HUES48 (cell line): ENCODE measurements at regions not wholly inside any gene's neighbourhood (a gene's known extent, or its start where the extent isn't known, plus 50 kb on each side); places are given as distances from the start of the nearest gene placed in this dataset.

Experiments used
- H3K27ac ChIP-seq: one replicate; pipeline ENCODE4 v1.7.0; 2013; ENCODE audit warnings: low read depth, low read length, inconsistent platforms
- H3K27me3 ChIP-seq: 2 replicates; pipeline ENCODE4 v1.6.1; 2013; ENCODE audit warnings: mild to moderate bottlenecking, low read length; ENCODE audit not compliant: control insufficient read depth, insufficient read depth
- H3K36me3 ChIP-seq: 2 replicates; pipeline ENCODE4 v1.6.1; 2013; ENCODE audit warnings: low read length; ENCODE audit not compliant: control insufficient read depth, insufficient read depth
- H3K4me1 ChIP-seq: 2 replicates; pipeline ENCODE4 v1.6.1; 2013; ENCODE audit warnings: mild to moderate bottlenecking, low read length; ENCODE audit not compliant: control insufficient read depth, insufficient read depth
- H3K4me3 ChIP-seq: 2 replicates; pipeline ENCODE4 v1.5.1; 2013; ENCODE audit warnings: mild to moderate bottlenecking, low read depth, low read length
- H3K9ac ChIP-seq: 2 replicates; pipeline ENCODE4 v1.6.1; 2013; ENCODE audit warnings: mild to moderate bottlenecking, low read depth, low read length, moderate library complexity
- H3K9me3 ChIP-seq: 2 replicates; pipeline ENCODE4 v1.6.1; 2013; ENCODE audit warnings: low read length; ENCODE audit not compliant: control insufficient read depth, insufficient read depth

GRCh38 chr4:36439556-36439955 lies 158.1 kb downstream of the DTHD1 start:
- no peaks in the 10 kb centered on the region for H3K36me3 ChIP-seq
- no peak overlapping the region for H3K27ac ChIP-seq
- no peaks in the 10 kb centered on the region for H3K4me1 ChIP-seq
- no peaks in the 10 kb centered on the region for H3K27me3 ChIP-seq
- H3K4me3 ChIP-seq = no peak overlapping the region
- H3K9me3 ChIP-seq = no peaks in the 10 kb centered on the region
- no peak overlapping the region for H3K9ac ChIP-seq

GRCh38 chr4:36445480-36445879 lies 164.1 kb downstream of the DTHD1 start:
- H3K4me1 ChIP-seq = no peaks in the 10 kb centered on the region
- H3K9ac ChIP-seq = no peak overlapping the region
- H3K9me3 ChIP-seq = no peaks in the 10 kb centered on the region
- H3K27ac ChIP-seq = no peak overlapping the region
- H3K4me3 ChIP-seq = no peak overlapping the region
- H3K36me3 ChIP-seq = no peaks in the 10 kb centered on the region
- H3K27me3 ChIP-seq = no peaks in the 10 kb centered on the region

GRCh38 chr4:36446275-36446674 lies 164.9 kb downstream of the DTHD1 start:
- H3K27me3 ChIP-seq = no peaks in the 10 kb centered on the region
- H3K9me3 ChIP-seq = no peaks in the 10 kb centered on the region
- H3K4me1 ChIP-seq = no peaks in the 10 kb centered on the region
- no peak overlapping the region for H3K4me3 ChIP-seq
- H3K36me3 ChIP-seq = no peaks in the 10 kb centered on the region
- H3K9ac ChIP-seq = no peak overlapping the region
- no peak overlapping the region for H3K27ac ChIP-seq

- Histone ChIP-seq H3K4me1 (no peaks in the 10 kb centered on the region), H3K4me3 (no peak overlapping the region), H3K9me3 (no peaks in the 10 kb centered on the region), H3K9ac (no peak overlapping the region), H3K36me3 (no peaks in the 10 kb centered on the region), H3K27ac (no peak overlapping the region), H3K27me3 (no peaks in the 10 kb centered on the region)
These were observed 179.9 kb downstream of the DTHD1 start for GRCh38 chr4:36461344-36461743.

GRCh38 chr4:36467670-36468069 lies 186.3 kb downstream of the DTHD1 start:
- Histone ChIP-seq H3K36me3 (no peaks in the 10 kb centered on the region), H3K4me1 (peaks cover 11% of the 10 kb centered on the region), H3K4me3 (no peak overlapping the region), H3K9ac (no peak overlapping the region), H3K27me3 (no peaks in the 10 kb centered on the region), H3K27ac (no peak overlapping the region), H3K9me3 (no peaks in the 10 kb centered on the region)

- H3K27me3 ChIP-seq = no peaks in the 10 kb centered on the region
- no peak overlapping the region for H3K4me3 ChIP-seq
- no peak overlapping the region for H3K9ac ChIP-seq
- H3K4me1 ChIP-seq = peaks cover 7% of the 10 kb centered on the region
- H3K36me3 ChIP-seq = no peaks in the 10 kb centered on the region
- no peaks in the 10 kb centered on the region for H3K9me3 ChIP-seq
- no peak overlapping the region for H3K27ac ChIP-seq
These were observed 190.5 kb downstream of the DTHD1 start for GRCh38 chr4:36471903-36472302.

- H3K27ac ChIP-seq = no peak overlapping the region
- H3K4me3 ChIP-seq = no peak overlapping the region
- H3K27me3 ChIP-seq = no peaks in the 10 kb centered on the region
These were observed 194.7 kb downstream of the DTHD1 start for GRCh38 chr4:36476135-36476534.

GRCh38 chr4:36477861-36478260 lies 196.4 kb downstream of the DTHD1 start:
- H3K27ac ChIP-seq = no peak overlapping the region
- no peaks in the 10 kb centered on the region for H3K36me3 ChIP-seq
- H3K9ac ChIP-seq = no peak overlapping the region
- no peaks in the 10 kb centered on the region for H3K27me3 ChIP-seq
- H3K9me3 ChIP-seq = no peaks in the 10 kb centered on the region
- H3K4me1 ChIP-seq = no peaks in the 10 kb centered on the region
- H3K4me3 ChIP-seq = no peak overlapping the region

More at GRCh38 chr4:36476135-36476534, 194.7 kb downstream of the DTHD1 start:
- no peaks in the 10 kb centered on the region for H3K4me1 ChIP-seq
- no peaks in the 10 kb centered on the region for H3K36me3 ChIP-seq
- no peaks in the 10 kb centered on the region for H3K9me3 ChIP-seq
- no peak overlapping the region for H3K9ac ChIP-seq

GRCh38 chr4:36485885-36486284 lies 204.5 kb downstream of the DTHD1 start:
- Histone ChIP-seq H3K4me1 (no peaks in the 10 kb centered on the region), H3K9ac (no peak overlapping the region), H3K4me3 (no peak overlapping the region), H3K9me3 (no peaks in the 10 kb centered on the region), H3K27me3 (no peaks in the 10 kb centered on the region), H3K36me3 (no peaks in the 10 kb centered on the region), H3K27ac (no peak overlapping the region)

GRCh38 chr4:36489798-36490197 lies 208.4 kb downstream of the DTHD1 start:
- Histone ChIP-seq H3K36me3 (no peaks in the 10 kb centered on the region), H3K9ac (no peak overlapping the region), H3K9me3 (no peaks in the 10 kb centered on the region), H3K4me3 (no peak overlapping the region), H3K27me3 (no peaks in the 10 kb centered on the region), H3K27ac (no peak overlapping the region), H3K4me1 (no peaks in the 10 kb centered on the region)

GRCh38 chr4:36492041-36492440 lies 210.6 kb downstream of the DTHD1 start:
- no peak overlapping the region for H3K4me3 ChIP-seq
- H3K9ac ChIP-seq = no peak overlapping the region
- no peaks in the 10 kb centered on the region for H3K27me3 ChIP-seq
- no peaks in the 10 kb centered on the region for H3K4me1 ChIP-seq
- no peak overlapping the region for H3K27ac ChIP-seq
- no peaks in the 10 kb centered on the region for H3K9me3 ChIP-seq
- H3K36me3 ChIP-seq = no peaks in the 10 kb centered on the region

- H3K4me3 ChIP-seq = no peak overlapping the region
- no peaks in the 10 kb centered on the region for H3K27me3 ChIP-seq
- H3K4me1 ChIP-seq = no peaks in the 10 kb centered on the region
- H3K27ac ChIP-seq = no peak overlapping the region
- H3K9me3 ChIP-seq = no peaks in the 10 kb centered on the region
- no peaks in the 10 kb centered on the region for H3K36me3 ChIP-seq
- no peak overlapping the region for H3K9ac ChIP-seq
These were observed 211.2 kb downstream of the DTHD1 start for GRCh38 chr4:36492590-36492989.
